Loucy (cell line): ENCODE measurements at regions not wholly inside any gene's neighbourhood (a gene's known extent, or its start where the extent isn't known, plus 50 kb on each side); places are given as distances from the start of the nearest gene placed in this dataset.
A peak's percentile ranks its signal among the peaks of the same experiment; 100 is the strongest.
"Not testable (repeated sequence)": the region's sequence is repeated elsewhere in the genome, so short reads cannot be mapped to it uniquely, and the experiment has no call there.

Experiments used
- EZH2phosphoT487 ChIP-seq: fragments of 200-600 bp; IDR thresholded peaks from 2 replicates; pipeline ENCODE4 v1.6.1; 2018; ENCODE audit warnings: antibody characterized with exemption, mild to moderate bottlenecking, moderate library complexity, borderline replicate concordance
- TF ChIP-seq, protein P1 (sequence below): fragments of 200-600 bp; sonication (generic); conservative IDR thresholded peaks from 2 replicates; pipeline ENCODE4 v1.5.1; 2014; ENCODE audit warnings: mild to moderate bottlenecking, antibody characterized with exemption, low read length

DNA sequence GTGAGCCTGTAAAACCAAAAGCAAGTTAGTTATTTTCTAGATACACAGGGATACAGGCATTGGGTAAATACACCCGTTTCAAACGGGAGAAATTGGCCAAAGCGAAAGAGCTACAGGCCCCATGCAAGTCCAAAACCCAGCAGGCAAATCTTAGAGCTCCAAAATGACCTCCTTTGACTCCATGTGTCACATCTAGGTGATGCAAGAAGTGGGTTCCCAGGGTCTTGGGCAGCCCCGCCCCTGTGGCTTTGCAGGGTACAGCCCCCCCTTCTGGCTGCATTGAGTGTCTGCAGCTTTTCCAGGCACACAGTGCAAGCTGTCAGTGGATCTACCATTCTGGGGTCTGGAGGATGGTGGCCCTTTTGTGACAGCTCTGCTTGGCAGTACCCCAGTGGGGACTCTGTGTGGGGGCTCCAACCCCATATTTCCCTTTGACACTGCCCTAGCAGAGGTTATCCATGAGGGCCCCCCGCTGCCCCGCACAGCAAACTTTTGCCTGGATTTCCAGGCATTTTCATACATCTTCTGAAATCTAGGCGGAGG, 1367.6 kb downstream of the CDH12 start:
- TF ChIP-seq, protein P1, sequence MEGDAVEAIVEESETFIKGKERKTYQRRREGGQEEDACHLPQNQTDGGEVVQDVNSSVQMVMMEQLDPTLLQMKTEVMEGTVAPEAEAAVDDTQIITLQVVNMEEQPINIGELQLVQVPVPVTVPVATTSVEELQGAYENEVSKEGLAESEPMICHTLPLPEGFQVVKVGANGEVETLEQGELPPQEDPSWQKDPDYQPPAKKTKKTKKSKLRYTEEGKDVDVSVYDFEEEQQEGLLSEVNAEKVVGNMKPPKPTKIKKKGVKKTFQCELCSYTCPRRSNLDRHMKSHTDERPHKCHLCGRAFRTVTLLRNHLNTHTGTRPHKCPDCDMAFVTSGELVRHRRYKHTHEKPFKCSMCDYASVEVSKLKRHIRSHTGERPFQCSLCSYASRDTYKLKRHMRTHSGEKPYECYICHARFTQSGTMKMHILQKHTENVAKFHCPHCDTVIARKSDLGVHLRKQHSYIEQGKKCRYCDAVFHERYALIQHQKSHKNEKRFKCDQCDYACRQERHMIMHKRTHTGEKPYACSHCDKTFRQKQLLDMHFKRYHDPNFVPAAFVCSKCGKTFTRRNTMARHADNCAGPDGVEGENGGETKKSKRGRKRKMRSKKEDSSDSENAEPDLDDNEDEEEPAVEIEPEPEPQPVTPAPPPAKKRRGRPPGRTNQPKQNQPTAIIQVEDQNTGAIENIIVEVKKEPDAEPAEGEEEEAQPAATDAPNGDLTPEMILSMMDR, result peak; percentile 43
- TF ChIP-seq EZH2phosphoT487, result not testable (repeated sequence)
